ENCODE measurements at regions not wholly inside any gene's neighbourhood (a gene's known extent, or its start where the extent isn't known, plus 50 kb on each side); places are given as distances from the start of the nearest gene placed in this dataset.

DNA sequence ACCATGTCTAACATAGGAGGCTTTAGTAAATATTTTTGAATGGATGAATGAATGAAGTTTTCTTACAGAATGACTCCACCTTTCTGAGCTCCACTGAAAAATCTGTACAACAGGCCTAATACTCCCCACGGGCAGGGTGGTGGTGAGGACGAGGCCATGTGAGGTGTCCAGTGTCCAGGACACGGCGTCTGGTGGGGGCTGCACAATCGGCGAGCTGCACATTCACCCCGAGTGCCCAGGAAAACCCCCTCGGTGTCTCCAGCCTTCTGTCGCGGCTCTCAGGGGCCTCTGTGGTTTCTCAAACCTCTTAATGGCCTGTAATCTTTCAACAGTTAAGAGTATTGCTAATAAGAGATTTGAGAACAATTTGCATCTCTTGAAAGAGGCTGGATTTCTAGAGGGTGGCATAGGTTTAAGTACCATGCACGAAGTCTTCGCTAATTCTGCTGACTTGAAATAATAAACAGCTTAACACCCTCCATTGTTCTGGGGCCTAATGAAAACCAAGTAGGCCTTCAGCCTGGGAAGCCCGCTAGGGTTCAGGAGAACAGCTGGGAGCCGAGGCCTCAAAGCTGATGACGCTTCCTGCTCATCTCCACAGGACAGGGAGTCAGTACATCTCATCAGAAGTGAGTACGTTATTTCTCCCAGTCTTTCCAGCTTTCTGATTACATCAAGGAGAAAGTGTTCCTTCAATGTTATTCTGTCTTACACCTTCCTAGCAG, 304.6 kb upstream of the FOXF1 start:
- intact Hi-C loops (cut with DNase I), result no loop called here
- WGBS, 2 donors, result 76 to 79% methylated on average over 16 of the region's 16 CpGs
- Histone ChIP-seq H3K4me1 (no peaks in the 10 kb centered on the region), H3K27me3 (peaks cover 0 to 26% (median 19%) of the 10 kb centered on the region in 7 donors), H3K4me3 (no peak overlapping the region), H3K9me3 (no peaks in the 10 kb centered on the region), H3K27ac (no peak overlapping the region), H3K36me3 (no peaks in the 10 kb centered on the region)
- no peak for ATAC-seq
- DNase-seq, result no peak
- TF ChIP-seq, protein P1, sequence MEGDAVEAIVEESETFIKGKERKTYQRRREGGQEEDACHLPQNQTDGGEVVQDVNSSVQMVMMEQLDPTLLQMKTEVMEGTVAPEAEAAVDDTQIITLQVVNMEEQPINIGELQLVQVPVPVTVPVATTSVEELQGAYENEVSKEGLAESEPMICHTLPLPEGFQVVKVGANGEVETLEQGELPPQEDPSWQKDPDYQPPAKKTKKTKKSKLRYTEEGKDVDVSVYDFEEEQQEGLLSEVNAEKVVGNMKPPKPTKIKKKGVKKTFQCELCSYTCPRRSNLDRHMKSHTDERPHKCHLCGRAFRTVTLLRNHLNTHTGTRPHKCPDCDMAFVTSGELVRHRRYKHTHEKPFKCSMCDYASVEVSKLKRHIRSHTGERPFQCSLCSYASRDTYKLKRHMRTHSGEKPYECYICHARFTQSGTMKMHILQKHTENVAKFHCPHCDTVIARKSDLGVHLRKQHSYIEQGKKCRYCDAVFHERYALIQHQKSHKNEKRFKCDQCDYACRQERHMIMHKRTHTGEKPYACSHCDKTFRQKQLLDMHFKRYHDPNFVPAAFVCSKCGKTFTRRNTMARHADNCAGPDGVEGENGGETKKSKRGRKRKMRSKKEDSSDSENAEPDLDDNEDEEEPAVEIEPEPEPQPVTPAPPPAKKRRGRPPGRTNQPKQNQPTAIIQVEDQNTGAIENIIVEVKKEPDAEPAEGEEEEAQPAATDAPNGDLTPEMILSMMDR (IDR thresholded peaks at IDR 0.05), result no peak

DNA sequence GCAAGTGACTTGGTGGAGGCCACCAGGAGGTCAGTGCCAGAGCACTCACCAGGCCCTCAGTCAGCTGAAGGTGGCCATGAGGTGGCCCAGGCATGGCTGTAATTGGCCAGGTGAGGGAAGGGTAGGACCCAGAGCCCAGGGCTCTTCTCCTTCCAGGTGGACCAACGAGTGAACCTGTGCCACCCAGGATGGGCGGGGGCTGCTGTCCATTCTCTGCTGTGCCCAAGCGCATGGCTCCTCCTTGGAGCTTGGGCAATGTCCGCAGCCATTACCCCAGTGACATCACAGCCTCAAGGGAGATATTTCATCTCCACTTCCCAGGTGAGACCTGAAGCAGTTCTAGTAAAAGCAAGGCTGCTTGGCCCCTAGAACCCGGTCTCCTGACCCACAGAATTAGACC, 303.0 kb upstream of the FOXF1 start:
- intact Hi-C loops (cut with DNase I), result no loop called here
- no peak for ATAC-seq
- no peak overlapping the region for H3K27ac ChIP-seq
- H3K9me3 ChIP-seq, result peaks cover 0 to 5% (median 0%) of the 10 kb centered on the region in 11 donors
- TF ChIP-seq, protein P1 (IDR thresholded peaks at IDR 0.05), result no peak
- WGBS, 2 donors, result 79 to 84% methylated on average over 5 of the region's 5 CpGs
- peaks cover 0 to 9% (median 4%) of the 10 kb centered on the region in 7 donors for H3K27me3 ChIP-seq
- no peak for DNase-seq
- no peaks in the 10 kb centered on the region for H3K4me1 ChIP-seq
- H3K36me3 ChIP-seq, result no peaks in the 10 kb centered on the region
- H3K4me3 ChIP-seq, result no peak overlapping the region

DNA sequence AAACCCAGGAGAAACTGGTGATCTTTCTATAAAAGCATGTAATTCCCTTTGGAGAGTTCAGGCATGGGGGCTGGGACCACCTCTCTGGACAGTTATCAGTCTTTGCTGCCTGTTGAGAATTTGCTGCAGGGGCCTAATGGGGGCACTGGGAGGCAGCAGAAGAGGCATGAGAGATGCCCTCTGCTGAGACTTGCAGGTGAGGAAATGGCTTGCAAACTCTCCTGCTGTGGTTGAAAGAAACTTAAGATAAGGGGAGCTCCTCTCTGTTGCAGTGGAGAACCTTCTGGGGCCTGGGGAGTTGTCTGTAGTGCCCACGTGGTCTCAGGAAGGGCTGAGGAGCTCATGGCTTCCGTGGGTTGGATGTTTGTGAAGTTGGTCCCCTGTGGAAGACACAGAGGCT, 301.1 kb upstream of the FOXF1 start:
- H3K36me3 ChIP-seq, result no peaks in the 10 kb centered on the region
- H3K27ac ChIP-seq, result no peak overlapping the region
- DNase-seq, result no peak
- peaks cover 0 to 5% (median 0%) of the 10 kb centered on the region in 11 donors for H3K9me3 ChIP-seq
- 34 to 36% methylated on average over 2 of the region's 2 CpGs for WGBS, 2 donors
- H3K27me3 ChIP-seq, result peaks cover 0 to 9% (median 3%) of the 10 kb centered on the region in 7 donors
- ATAC-seq, result no peak
- TF ChIP-seq, protein P1 (IDR thresholded peaks at IDR 0.05), result no peak
- no peak overlapping the region for H3K4me3 ChIP-seq
- H3K4me1 ChIP-seq, result peaks cover 0 to 4% (median 0%) of the 10 kb centered on the region in 9 donors
- intact Hi-C loops (cut with DNase I), result no loop called here

DNA sequence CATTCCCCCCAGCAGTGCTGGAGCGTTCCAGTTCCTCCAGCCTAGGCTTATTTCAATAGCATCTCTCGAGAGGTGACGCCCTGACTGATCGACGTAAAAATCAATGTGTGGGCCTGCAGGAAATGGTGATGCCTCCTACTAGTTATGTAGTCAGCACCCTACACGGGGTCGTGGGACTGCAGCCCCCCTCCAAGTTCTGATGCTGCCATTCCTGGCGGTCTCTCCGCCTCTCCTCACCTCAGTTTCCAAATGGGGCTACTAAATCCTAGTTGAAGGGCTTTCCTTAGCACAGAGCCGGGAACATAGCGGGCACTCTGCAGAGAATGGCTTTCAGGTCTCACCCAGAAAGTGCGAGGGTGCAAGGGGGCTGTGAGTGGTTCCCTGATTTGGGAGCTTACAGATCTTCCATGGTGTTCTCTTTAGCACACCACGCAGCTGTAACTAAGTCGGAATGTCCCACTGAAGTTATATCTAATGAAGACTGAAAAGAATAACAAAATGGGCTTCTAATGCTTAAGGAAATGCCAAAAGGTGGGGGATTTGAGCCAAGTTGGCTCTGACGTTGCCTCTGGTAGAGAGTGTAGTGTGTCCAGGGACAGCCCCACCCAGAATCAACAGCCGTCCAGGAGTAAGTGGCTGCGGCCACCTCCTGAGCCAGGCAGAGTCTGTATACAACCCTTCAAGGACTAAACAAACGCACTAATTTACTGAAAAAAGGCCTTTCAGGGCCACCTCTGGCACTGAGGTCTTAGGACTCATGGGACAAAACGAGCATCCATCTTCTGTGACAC, 299.7 kb upstream of the FOXF1 start:
- no peak for DNase-seq
- intact Hi-C loops (cut with DNase I), result no loop called here
- TF ChIP-seq, protein P1 (IDR thresholded peaks at IDR 0.05), result no peak
- Histone ChIP-seq H3K27ac (no peak overlapping the region), H3K4me3 (no peak overlapping the region), H3K27me3 (peaks cover 0 to 14% (median 3%) of the 10 kb centered on the region in 7 donors), H3K4me1 (peaks cover 0 to 14% (median 0%) of the 10 kb centered on the region in 9 donors), H3K36me3 (no peaks in the 10 kb centered on the region), H3K9me3 (peaks cover 0 to 5% (median 0%) of the 10 kb centered on the region in 11 donors)
- WGBS, 2 donors, result 86 to 88% methylated on average over 19 of the region's 19 CpGs
- ATAC-seq, result no peak

Data from heart right ventricle (tissue), 16 donors.